Epithelial cell of esophagus (primary cell): ENCODE measurements at regions not wholly inside any gene's neighbourhood (a gene's known extent, or its start where the extent isn't known, plus 50 kb on each side); places are given as distances from the start of the nearest gene placed in this dataset.

Experiments
- DNase-seq: peaks from one replicate; pipeline ENCODE4 v3.0.0; 2010; ENCODE audit warnings: low read depth
- H3K4me3 ChIP-seq: 2 replicates; pipeline ENCODE4 v1.5.1; 2011; ENCODE audit warnings: mild to moderate bottlenecking, low read length, control low read depth
- TF ChIP-seq, protein P1 (sequence below): IDR thresholded peaks from 2 replicates; pipeline ENCODE4 v1.5.1; 2011; ENCODE audit warnings: low read depth, mild to moderate bottlenecking, low read length, control low read depth, inconsistent platforms; ENCODE audit not compliant: insufficient read depth; ENCODE audit errors: missing control alignments

DNA sequence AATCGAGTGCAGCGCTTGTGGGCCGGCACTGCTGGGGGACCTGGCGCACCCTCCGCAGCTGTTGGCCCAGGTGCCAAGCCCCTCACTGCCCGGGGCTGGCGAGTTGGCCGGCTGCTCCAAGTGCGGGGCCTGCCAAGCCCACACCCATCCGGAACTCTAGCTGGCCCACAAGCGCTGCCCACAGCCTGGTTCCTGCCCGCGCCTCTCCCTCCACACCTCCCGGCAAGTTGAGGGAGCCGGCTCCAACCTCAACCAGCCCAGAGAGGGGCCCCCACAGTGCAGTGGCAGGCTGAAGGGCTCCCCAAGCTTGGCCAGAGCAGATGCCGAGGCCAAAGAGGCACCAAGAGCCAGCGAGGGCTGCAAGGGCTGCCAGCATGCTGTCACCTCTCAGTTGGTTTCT is 73.4 kb downstream of the PLXNA1 start:
- TF ChIP-seq, protein P1, sequence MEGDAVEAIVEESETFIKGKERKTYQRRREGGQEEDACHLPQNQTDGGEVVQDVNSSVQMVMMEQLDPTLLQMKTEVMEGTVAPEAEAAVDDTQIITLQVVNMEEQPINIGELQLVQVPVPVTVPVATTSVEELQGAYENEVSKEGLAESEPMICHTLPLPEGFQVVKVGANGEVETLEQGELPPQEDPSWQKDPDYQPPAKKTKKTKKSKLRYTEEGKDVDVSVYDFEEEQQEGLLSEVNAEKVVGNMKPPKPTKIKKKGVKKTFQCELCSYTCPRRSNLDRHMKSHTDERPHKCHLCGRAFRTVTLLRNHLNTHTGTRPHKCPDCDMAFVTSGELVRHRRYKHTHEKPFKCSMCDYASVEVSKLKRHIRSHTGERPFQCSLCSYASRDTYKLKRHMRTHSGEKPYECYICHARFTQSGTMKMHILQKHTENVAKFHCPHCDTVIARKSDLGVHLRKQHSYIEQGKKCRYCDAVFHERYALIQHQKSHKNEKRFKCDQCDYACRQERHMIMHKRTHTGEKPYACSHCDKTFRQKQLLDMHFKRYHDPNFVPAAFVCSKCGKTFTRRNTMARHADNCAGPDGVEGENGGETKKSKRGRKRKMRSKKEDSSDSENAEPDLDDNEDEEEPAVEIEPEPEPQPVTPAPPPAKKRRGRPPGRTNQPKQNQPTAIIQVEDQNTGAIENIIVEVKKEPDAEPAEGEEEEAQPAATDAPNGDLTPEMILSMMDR: no peak
- DNase-seq: no peak
- H3K4me3 ChIP-seq: no peak overlapping the region

DNA sequence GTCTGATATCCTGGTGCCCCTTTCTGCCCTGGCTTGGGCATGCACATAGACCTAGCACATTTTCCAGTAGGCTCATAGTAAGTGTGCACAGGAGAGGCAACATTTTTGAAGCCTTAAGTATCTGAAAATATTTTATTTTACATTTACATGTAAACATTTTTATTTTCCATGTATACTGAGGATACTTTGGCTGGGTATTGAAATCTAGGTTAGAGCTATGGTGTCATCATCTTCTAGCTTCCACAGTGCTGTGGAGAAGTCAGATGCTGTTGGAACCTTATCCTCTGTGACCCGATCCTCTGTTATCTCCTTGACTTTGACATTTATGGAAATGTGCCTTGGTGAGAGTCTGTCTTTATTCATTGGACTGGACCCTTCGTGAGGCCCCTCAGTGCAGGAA is 74.1 kb downstream of the PLXNA1 start:
- no peak for DNase-seq
- TF ChIP-seq, protein P1: no peak
- no peak overlapping the region for H3K4me3 ChIP-seq

DNA sequence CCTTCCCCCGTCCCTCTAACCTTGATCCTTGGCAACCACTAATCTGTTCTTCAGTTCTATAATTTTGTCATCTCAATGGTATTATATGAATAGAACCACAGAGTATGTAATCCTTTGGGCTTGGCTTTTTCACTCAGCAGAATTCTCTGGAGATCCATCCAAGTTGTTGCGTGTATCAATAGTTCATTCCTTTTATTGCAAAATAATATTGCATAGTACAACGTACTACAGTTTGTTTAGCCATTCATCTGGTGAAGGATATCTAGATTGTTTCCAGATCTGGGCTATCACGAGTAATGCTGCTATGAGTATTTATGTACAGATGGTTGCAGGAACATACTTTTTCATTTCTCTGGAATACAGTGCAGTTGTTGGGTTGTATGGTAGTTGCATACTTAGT is 76.2 kb downstream of the PLXNA1 start:
- H3K4me3 ChIP-seq: no peak overlapping the region
- TF ChIP-seq, protein P1: no peak
- no peak for DNase-seq

DNA sequence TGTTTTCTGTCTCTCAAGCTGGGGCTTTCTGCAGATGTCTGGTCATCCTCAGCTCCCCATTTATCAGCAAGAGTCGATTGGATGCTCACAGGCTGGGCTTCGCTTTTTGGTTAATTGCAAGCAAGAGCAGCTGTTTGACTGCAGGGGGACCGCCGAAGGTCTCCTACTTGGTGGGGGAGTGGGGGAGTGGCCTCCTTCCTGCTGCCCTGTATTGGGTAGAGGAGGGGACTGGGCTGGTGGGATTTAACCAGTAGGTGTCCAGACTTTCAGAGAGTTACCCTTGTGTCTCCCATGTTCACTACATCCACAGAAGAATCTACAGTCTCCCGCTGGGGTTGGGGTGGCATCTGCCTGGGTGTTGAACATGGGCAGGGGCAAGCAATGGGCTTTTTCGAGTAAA is 78.7 kb downstream of the PLXNA1 start:
- no peak for DNase-seq
- no peak overlapping the region for H3K4me3 ChIP-seq
- TF ChIP-seq, protein P1: no peak

DNA sequence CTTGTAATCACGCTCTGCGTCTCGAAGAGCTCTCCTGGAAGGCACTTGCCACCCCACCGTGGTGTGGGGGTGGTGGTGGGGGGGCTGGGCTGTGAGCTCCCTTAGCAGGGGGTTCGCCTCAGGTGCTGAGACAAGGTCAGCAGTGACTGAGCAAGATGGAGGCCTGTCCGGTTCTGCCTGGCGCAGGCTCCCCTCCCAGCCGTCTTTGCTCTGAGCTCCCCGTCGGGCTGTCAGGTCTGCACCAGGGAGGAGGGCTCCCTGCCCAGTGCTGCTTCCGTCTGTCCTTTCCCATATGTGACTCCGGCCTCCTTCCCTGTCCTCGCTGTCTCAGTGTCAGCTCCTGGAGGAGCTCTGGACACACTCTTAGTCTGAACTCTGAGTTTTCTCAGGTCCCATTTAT is 80.0 kb downstream of the PLXNA1 start:
- DNase-seq: no peak
- TF ChIP-seq, protein P1: no peak

DNA sequence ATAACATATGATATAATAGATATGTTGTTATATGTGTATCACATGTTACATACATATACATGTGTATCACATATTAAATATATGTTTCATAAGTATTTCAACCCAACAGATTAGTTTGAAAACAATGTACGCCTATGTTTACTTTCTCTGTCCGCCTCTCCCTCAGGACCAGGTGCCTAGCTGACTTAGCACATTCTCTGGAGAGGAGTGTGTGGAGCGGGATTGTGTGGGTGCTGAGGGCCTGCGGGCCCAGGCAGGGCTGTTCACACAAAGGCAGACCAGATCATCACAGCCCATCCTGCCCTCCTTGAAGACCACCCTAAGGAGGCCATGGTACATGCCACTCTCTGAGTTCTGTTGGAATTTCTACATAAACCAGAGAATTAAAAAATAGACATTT is 81.0 kb downstream of the PLXNA1 start:
- no peak for DNase-seq
- TF ChIP-seq, protein P1: no peak
- no peak overlapping the region for H3K4me3 ChIP-seq

More for the DNA sequence above, 80.0 kb downstream of the PLXNA1 start:
- no peak overlapping the region for H3K4me3 ChIP-seq

DNA sequence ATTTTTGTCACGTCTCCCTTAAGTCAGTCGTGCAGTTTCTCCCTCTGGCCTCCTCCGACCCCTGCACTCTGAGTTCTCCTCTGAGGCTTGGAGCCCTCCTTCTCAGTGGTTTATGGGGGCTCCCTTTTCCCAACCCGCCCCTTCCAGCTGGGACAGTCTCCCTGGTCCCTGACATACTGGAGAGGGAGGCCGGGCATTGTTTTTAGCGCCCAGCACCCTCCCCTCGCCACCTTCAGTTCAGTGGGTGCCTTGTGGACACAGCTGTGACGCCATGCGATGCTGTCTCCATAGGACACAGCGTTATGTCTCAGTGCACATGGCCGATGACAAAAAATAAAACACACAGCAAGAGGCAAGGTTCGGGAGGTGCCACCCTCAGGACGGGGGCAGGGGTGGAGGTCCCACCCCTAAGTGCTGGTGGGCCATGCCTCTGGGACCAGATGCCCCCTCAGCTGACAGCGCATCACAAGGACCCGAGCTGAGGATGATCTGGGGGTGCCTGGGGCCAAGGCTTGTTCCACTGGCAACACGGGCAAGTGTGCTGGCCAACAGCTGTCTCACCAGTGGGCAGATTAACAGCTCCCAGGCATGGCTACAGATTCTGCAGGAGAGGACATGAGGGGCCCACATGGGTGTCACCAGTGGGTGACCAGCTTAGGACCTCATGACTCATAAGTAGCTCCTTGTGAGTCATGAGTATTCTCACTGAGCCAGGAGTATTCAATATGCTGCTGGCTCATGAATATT is 81.6 kb downstream of the PLXNA1 start:
- peak; percentile 65 for DNase-seq
- H3K4me3 ChIP-seq: no peak overlapping the region
- TF ChIP-seq, protein P1: no peak
